ENCODE measurements at regions not wholly inside any gene's neighbourhood (a gene's known extent, or its start where the extent isn't known, plus 50 kb on each side); places are given as distances from the start of the nearest gene placed in this dataset.

GRCh38 chr12:124726596-124727263, 136.9 kb downstream of the SCARB1 start:
- DNase-seq = no peak

GRCh38 chr12:124725597-124726237, 137.9 kb downstream of the SCARB1 start:
- DNase-seq = no peak

- DNase-seq = no peak
Measured at GRCh38 chr12:124725099-124725498, 138.6 kb downstream of the SCARB1 start.

GRCh38 chr12:124722878-124723277, 140.8 kb downstream of the SCARB1 start:
- DNase-seq = no peak

- no peak for DNase-seq
Measured at GRCh38 chr12:124721501-124722162, 142.0 kb downstream of the SCARB1 start.

- DNase-seq = peak; percentile 68
Measured at GRCh38 chr12:124720681-124721500, 142.8 kb downstream of the SCARB1 start.

- DNase-seq = no peak
Measured at GRCh38 chr12:124720004-124720680, 143.5 kb downstream of the SCARB1 start.

- DNase-seq = no peak
Measured at GRCh38 chr12:124719231-124719630, 144.4 kb downstream of the SCARB1 start.

GRCh38 chr12:124718458-124718857, 145.2 kb downstream of the SCARB1 start:
- DNase-seq = no peak

GRCh38 chr12:124718036-124718435, 145.6 kb downstream of the SCARB1 start:
- no peak for DNase-seq

- no peak for DNase-seq
Measured at GRCh38 chr12:124717318-124717717, 146.3 kb downstream of the SCARB1 start.

GRCh38 chr12:124716208-124717130, 147.2 kb downstream of the SCARB1 start:
- no peak for DNase-seq

- no peak for DNase-seq
Measured at GRCh38 chr12:124715121-124715990, 147.9 kb upstream of the NCOR2 start.

GRCh38 chr12:124713436-124714082, 146.1 kb upstream of the NCOR2 start:
- no peak for DNase-seq

- no peak for DNase-seq
Measured at GRCh38 chr12:124713041-124713435, 145.6 kb upstream of the NCOR2 start.

- no peak for DNase-seq
Measured at GRCh38 chr12:124711344-124711743, 143.9 kb upstream of the NCOR2 start.

GRCh38 chr12:124709722-124710687, 142.6 kb upstream of the NCOR2 start:
- no peak for DNase-seq

- no peak for DNase-seq
Measured at GRCh38 chr12:124707316-124707715, 139.9 kb upstream of the NCOR2 start.

GRCh38 chr12:124706363-124706762, 139.0 kb upstream of the NCOR2 start:
- no peak for DNase-seq

All from right forelimb (tissue), 1 donor.